ENCODE measurements at regions not wholly inside any gene's neighbourhood (a gene's known extent, or its start where the extent isn't known, plus 50 kb on each side); places are given as distances from the start of the nearest gene placed in this dataset.
A peak's percentile ranks its signal among the peaks of the same experiment; 100 is the strongest.

GRCh38 chr15:98177966-98178592 lies 217.6 kb downstream of the ARRDC4 start (continued):
- TF ChIP-seq HOMEZ (CRISPR knock-in tag; IDR thresholded peaks at IDR 0.05) (no peak), KLF16 (IDR thresholded peaks at IDR 0.05) (no peak), HNRNPUL1 (IDR thresholded peaks at IDR 0.05; ENCODE audit: low read length) (no peak), KLF1 (tag; IDR thresholded peaks at IDR 0.05) (no peak), RAD21 (CRISPR knock-in tag; conservative IDR thresholded peaks at IDR 0.05 in 1 of 2, IDR thresholded peaks at IDR 0.05 in 1 of 2) (peak; percentile 85 to 90), HDAC6 (IDR thresholded peaks at IDR 0.05; ENCODE audit: low read depth, low read length) (no peak), TEAD4 (IDR thresholded peaks at IDR 0.05; ENCODE audit: low read length) (0 out of 2 replicates have a peak, but pooled peaks have one; percentile 15), TEAD4 (CRISPR knock-in tag; IDR thresholded peaks at IDR 0.05; ENCODE audit: borderline replicate concordance) (no peak), RB1 (IDR thresholded peaks at IDR 0.05; ENCODE audit: low read depth) (peak; percentile 36; the same call in 1 of the 2 replicates), SREBF1 (IDR thresholded peaks at IDR 0.05; ENCODE audit: borderline replicate concordance, low read depth, low read length) (no peak), FOS (IDR thresholded peaks at IDR 0.05; ENCODE audit: extremely low read depth, insufficient read length) (no peak), YBX1 (IDR thresholded peaks at IDR 0.05) (no peak), PRDM10 (IDR thresholded peaks at IDR 0.05; ENCODE audit: partially characterized antibody) (no peak), ZNF124 (CRISPR knock-in tag; IDR thresholded peaks at IDR 0.05) (no peak), MLX (CRISPR knock-in tag; conservative IDR thresholded peaks at IDR 0.05) (no peak), CBFB (CRISPR knock-in tag; IDR thresholded peaks at IDR 0.05) (no peak), HNRNPL (IDR thresholded peaks at IDR 0.05; ENCODE audit: low read depth, low read length) (no peak)
- TF ChIP-seq, protein P1, sequence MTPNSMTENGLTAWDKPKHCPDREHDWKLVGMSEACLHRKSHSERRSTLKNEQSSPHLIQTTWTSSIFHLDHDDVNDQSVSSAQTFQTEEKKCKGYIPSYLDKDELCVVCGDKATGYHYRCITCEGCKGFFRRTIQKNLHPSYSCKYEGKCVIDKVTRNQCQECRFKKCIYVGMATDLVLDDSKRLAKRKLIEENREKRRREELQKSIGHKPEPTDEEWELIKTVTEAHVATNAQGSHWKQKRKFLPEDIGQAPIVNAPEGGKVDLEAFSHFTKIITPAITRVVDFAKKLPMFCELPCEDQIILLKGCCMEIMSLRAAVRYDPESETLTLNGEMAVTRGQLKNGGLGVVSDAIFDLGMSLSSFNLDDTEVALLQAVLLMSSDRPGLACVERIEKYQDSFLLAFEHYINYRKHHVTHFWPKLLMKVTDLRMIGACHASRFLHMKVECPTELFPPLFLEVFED (CRISPR knock-in tag; conservative IDR thresholded peaks at IDR 0.05) = no peak
